WTC11 (cell line): ENCODE measurements at regions not wholly inside any gene's neighbourhood (a gene's known extent, or its start where the extent isn't known, plus 50 kb on each side); places are given as distances from the start of the nearest gene placed in this dataset.

Experiments
- ATAC-seq: fragments of 200-7000 bp; cut with Tn5 transposase; 2 replicates; pipeline ENCODE4 v1.10.0; 2021; ENCODE audit warnings: mild to moderate bottlenecking, moderate library complexity
- CTCF ChIA-PET: fragments of 300-600 bp; sonication (Branson Sonifier 250); formaldehyde crosslinking; loops from one replicate; lab custom pipeline; 2021; ENCODE audit warnings: antibody characterized with exemption; lab: Charles Lee
- POLR2A ChIA-PET: fragments of 350-600 bp; sonication (Branson Sonifier 250); formaldehyde crosslinking; loops from one replicate; lab custom pipeline; 2021; ENCODE audit warnings: antibody characterized with exemption; lab: Charles Lee
- DNase-seq: peaks from one replicate; pipeline ENCODE4 v3.0.0; 2021; ENCODE audit warnings: low spot score
- H3K27ac Mint-ChIP-seq: 2 replicates; pipeline ENCODE4 v1.8.0; 2021; ENCODE audit warnings: mixed read lengths
- H3K27me3 Mint-ChIP-seq: 2 replicates; pipeline ENCODE4 v1.8.0; 2021; ENCODE audit warnings: low read depth, mild to moderate bottlenecking, moderate library complexity, mixed read lengths
- H3K36me3 Mint-ChIP-seq: 2 replicates; pipeline ENCODE4 v1.8.0; 2021; ENCODE audit warnings: mixed read lengths
- H3K4me1 Mint-ChIP-seq: 2 replicates; pipeline ENCODE4 v1.8.0; 2022; ENCODE audit warnings: mixed read lengths
- H3K4me3 Mint-ChIP-seq: 2 replicates; pipeline ENCODE4 v1.8.0; 2021; ENCODE audit warnings: mild to moderate bottlenecking, moderate library complexity, mixed read lengths
- H3K9me3 Mint-ChIP-seq: 2 replicates; pipeline ENCODE4 v1.8.0; 2021; ENCODE audit warnings: mixed read lengths
- AR ChIP-seq: fragments of 250-450 bp; sonication (Bioruptor Pico); IDR thresholded peaks from 2 replicates; pipeline ENCODE4 v1.9.0; 2021; ENCODE audit warnings: mild to moderate bottlenecking
- ATF2 ChIP-seq: sonication (generic); formaldehyde crosslinking; IDR thresholded peaks from 2 replicates; pipeline ENCODE4 v1.8.1; 2022; ENCODE audit warnings: low read depth, missing genetic modification reagents, borderline replicate concordance
- CBFB ChIP-seq: sonication (generic); formaldehyde crosslinking; IDR thresholded peaks from 2 replicates; pipeline ENCODE4 v1.8.1; 2022; ENCODE audit warnings: mild to moderate bottlenecking, low read depth, missing genetic modification reagents
- FOXJ3 ChIP-seq: sonication (generic); formaldehyde crosslinking; IDR thresholded peaks from 2 replicates; pipeline ENCODE4 v1.9.0; 2021; ENCODE audit warnings: missing genetic modification reagents, mild to moderate bottlenecking, borderline replicate concordance
- FOXP4 ChIP-seq: sonication (generic); formaldehyde crosslinking; IDR thresholded peaks from 2 replicates; pipeline ENCODE4 v1.8.0; 2022; ENCODE audit warnings: mild to moderate bottlenecking, missing genetic modification reagents
- GRHL2 ChIP-seq: fragments of 250-450 bp; sonication (Bioruptor Pico); IDR thresholded peaks from 2 replicates; pipeline ENCODE4 v1.8.0; 2022; ENCODE audit warnings: mild to moderate bottlenecking, moderate library complexity; ENCODE audit not compliant: insufficient replicate concordance, severe bottlenecking
- NFE2L1 ChIP-seq: sonication (generic); formaldehyde crosslinking; IDR thresholded peaks from 2 replicates; pipeline ENCODE4 v1.8.1; 2023; ENCODE audit warnings: missing genetic modification reagents
- NFYB ChIP-seq: sonication (generic); formaldehyde crosslinking; conservative IDR thresholded peaks from 2 replicates; pipeline ENCODE4 v1.8.0; 2022; ENCODE audit warnings: low read depth, missing genetic modification reagents
- PRRX2 ChIP-seq: fragments of 250-450 bp; sonication (Bioruptor Pico); IDR thresholded peaks from 2 replicates; pipeline ENCODE4 v1.8.0; 2021; ENCODE audit warnings: mild to moderate bottlenecking
- RORB ChIP-seq: fragments of 250-450 bp; sonication (Bioruptor Pico); IDR thresholded peaks from 2 replicates; pipeline ENCODE4 v1.9.0; 2021; ENCODE audit warnings: mild to moderate bottlenecking
- ZBTB21 ChIP-seq: sonication (generic); formaldehyde crosslinking; IDR thresholded peaks from 2 replicates; pipeline ENCODE4 v1.8.1; 2023; ENCODE audit warnings: mild to moderate bottlenecking, missing genetic modification reagents, borderline replicate concordance
- ZMAT4 ChIP-seq: fragments of 250-450 bp; sonication (Bioruptor Pico); IDR thresholded peaks from 2 replicates; pipeline ENCODE4 v1.9.0; 2021; ENCODE audit warnings: mild to moderate bottlenecking
- ZNF232 ChIP-seq: sonication (generic); formaldehyde crosslinking; IDR thresholded peaks from 2 replicates; pipeline ENCODE4 v1.8.0; 2022; ENCODE audit warnings: mild to moderate bottlenecking, missing genetic modification reagents
- ZNF532 ChIP-seq: fragments of 250-450 bp; sonication (Bioruptor Pico); IDR thresholded peaks from 2 replicates; pipeline ENCODE4 v1.9.0; 2021; ENCODE audit warnings: mild to moderate bottlenecking, borderline replicate concordance
- TF ChIP-seq, protein P1 (sequence below): fragments of 250-450 bp; sonication (Bioruptor Pico); IDR thresholded peaks from 2 replicates; pipeline ENCODE4 v1.8.0; 2021; ENCODE audit warnings: mild to moderate bottlenecking

GRCh38 chr9:75246949-75247348 lies 158.6 kb downstream of the OSTF1 start:
- Mint-ChIP-seq H3K4me1 (0 out of 2 replicates have a peak, but pooled peaks cover 4% of the 10 kb centered on the region), H3K4me3 (no peak overlapping the region), H3K36me3 (peaks cover 50% of the 10 kb centered on the region), H3K27ac (no peak overlapping the region), H3K27me3 (no peaks in the 10 kb centered on the region)
- CTCF ChIA-PET, result no interaction called here
- TF ChIP-seq FOXJ3, result no peak
- no peak for TF ChIP-seq RORB (CRISPR knock-in tag)
- no peak for TF ChIP-seq ZBTB21 (CRISPR knock-in tag)
- TF ChIP-seq AR (CRISPR knock-in tag), result no peak
- TF ChIP-seq ZNF532 (CRISPR knock-in tag), result no peak
- TF ChIP-seq ATF2 (CRISPR knock-in tag), result no peak
- no peak for TF ChIP-seq FOXP4 (CRISPR knock-in tag)
- TF ChIP-seq CBFB (CRISPR knock-in tag), result no peak
- no peak for TF ChIP-seq NFE2L1 (CRISPR knock-in tag)
- no peak for TF ChIP-seq GRHL2 (CRISPR knock-in tag)
- TF ChIP-seq ZMAT4 (CRISPR knock-in tag), result no peak
- no peak for TF ChIP-seq ZNF232 (CRISPR knock-in tag)
- TF ChIP-seq, protein P1, sequence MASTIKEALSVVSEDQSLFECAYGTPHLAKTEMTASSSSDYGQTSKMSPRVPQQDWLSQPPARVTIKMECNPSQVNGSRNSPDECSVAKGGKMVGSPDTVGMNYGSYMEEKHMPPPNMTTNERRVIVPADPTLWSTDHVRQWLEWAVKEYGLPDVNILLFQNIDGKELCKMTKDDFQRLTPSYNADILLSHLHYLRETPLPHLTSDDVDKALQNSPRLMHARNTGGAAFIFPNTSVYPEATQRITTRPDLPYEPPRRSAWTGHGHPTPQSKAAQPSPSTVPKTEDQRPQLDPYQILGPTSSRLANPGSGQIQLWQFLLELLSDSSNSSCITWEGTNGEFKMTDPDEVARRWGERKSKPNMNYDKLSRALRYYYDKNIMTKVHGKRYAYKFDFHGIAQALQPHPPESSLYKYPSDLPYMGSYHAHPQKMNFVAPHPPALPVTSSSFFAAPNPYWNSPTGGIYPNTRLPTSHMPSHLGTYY (CRISPR knock-in tag), result no peak
- no peak for TF ChIP-seq NFYB (CRISPR knock-in tag)
- TF ChIP-seq PRRX2 (CRISPR knock-in tag), result no peak
- TF ChIP-seq, all 79 proteins: peak for 0
- no peak for ATAC-seq
- DNase-seq, result no peak
- H3K9me3 Mint-ChIP-seq, result peaks cover 64% of the 10 kb centered on the region
- POLR2A ChIA-PET, result no interaction called here
